ENCODE measurements at regions not wholly inside any gene's neighbourhood (a gene's known extent, or its start where the extent isn't known, plus 50 kb on each side); places are given as distances from the start of the nearest gene placed in this dataset.

- DNase-seq, result no peak
These were observed 524.7 kb upstream of the MCTP2 start for GRCh38 chr15:93706495-93707292.

DNA sequence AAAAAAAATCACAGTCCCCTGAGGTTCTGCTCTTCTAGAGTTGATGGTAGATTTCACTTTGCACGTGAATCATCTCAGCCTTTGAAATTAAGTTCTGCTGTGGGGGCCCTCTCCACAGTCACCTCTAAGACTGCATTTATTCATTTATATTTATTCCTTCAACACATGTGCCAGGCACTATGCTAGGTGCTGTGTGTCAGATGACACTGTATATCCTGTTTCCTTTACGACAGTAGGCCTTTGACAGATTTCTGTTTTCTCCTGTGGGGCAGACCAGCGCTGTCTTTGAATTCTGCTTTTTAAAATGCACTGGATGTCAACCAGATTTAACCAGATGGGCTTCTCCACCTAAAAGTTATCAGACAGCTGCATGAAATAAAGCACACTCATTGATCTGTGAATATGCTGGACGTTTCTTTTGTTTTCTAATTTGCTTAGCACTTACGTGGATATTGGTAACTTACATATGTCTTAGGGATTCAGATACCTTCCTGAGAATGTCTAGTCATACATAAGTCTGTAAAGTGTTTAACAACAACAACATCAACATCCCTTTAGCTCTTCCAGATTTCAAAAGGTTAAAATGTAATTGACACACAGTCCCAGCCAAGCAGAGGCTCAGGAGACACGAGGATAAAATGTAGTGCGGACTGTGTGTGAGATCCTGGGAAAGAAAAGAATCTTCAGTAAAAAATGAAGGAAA, 525.5 kb upstream of the MCTP2 start:
- no peak for DNase-seq

- DNase-seq, result no peak
These were observed 528.1 kb upstream of the MCTP2 start for GRCh38 chr15:93703092-93703739.

DNA sequence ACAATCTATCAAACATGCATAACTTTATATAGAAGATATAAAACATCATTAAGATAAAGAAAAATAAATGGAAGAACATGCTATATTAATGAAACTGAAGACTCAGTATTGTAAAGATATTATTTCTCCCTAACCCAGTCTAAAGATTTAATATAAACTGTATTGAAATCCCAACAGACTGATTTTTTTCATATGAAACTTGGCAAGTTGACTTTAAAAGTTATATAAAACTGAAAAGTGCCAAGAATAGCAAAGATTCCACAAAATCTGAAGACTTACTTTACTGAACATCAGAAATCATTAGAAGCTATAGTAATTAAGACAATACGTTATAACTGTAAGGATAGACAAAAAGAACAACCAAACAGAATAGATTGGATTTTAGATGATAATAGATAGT, 531.3 kb upstream of the MCTP2 start:
- no peak for DNase-seq

GRCh38 chr15:93694033-93694432, 537.3 kb upstream of the MCTP2 start:
- DNase-seq, result no peak

- no peak for DNase-seq
These were observed 547.7 kb upstream of the MCTP2 start for GRCh38 chr15:93683651-93684050.

DNA sequence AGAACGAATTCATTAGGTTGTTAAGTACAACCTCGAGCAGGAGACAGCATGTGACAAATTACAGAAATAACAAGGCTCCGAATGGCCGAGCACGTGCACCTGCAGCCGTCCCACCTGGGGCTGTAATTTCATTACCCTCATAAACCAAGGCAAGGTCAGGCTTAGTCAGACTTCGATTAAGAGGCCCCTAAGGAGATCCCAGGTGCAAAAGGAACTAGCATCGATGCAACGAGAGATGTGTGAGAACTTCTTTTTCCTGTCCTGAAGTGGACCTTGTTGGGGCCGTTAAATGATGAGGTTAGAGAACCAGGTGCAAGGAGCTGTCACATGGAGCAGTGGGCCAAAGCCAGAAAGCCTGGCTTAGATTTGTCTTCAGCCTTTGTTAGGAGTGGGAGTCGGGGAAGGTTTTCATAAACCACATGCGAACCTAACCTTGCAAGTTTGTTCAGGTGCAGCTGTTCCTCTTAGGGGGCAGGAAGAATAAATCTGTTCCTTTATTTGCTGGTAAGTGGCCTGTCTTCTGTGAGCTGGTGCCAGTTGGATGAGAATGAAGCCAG, 559.9 kb upstream of the MCTP2 start:
- DNase-seq, result peak; percentile 13

GRCh38 chr15:93670931-93671330, 560.4 kb upstream of the MCTP2 start:
- no peak for DNase-seq

DNA sequence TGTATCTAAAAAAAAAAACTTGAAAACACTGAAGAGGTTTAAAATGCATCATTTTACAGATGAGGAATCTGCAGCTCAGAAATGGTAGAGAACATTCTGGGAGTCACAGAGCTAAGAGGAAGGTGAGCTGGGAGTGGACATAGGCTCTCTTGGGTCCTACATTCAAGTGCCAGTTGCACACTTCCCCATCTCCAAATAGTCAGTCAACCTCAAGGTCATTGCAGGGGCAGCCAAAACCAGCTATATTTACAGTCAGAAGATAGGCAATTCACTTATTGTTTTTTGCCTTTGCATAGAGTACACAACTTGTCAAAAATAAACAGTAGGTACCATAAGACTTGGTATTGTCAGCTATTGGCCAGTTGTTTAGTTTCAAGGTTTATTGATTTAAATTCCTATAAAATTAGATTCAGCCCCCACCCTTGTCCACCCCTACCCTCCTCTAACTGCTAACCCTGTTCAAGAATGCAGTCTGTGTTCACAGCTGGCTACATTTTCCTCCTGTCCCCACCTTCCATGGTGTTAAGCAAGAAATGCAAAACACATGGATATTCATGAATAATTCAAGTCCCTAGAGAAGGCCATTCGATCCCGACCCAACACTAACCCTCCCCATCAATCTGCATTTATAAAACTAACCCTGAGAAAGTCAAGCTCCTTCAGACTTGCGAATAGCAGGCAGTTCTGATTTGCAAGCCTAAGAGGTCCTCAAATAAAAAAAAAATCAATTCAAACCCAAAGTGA, 567.0 kb upstream of the MCTP2 start:
- DNase-seq, result no peak

GRCh38 chr15:93662162-93662885, 569.0 kb upstream of the MCTP2 start:
- DNase-seq, result no peak

GRCh38 chr15:93658026-93658816, 569.2 kb upstream of the RGMA start:
- no peak for DNase-seq

GRCh38 chr15:93656041-93656440, 567.0 kb upstream of the RGMA start:
- DNase-seq, result no peak

GRCh38 chr15:93649691-93650235, 560.8 kb upstream of the RGMA start:
- no peak for DNase-seq

DNA sequence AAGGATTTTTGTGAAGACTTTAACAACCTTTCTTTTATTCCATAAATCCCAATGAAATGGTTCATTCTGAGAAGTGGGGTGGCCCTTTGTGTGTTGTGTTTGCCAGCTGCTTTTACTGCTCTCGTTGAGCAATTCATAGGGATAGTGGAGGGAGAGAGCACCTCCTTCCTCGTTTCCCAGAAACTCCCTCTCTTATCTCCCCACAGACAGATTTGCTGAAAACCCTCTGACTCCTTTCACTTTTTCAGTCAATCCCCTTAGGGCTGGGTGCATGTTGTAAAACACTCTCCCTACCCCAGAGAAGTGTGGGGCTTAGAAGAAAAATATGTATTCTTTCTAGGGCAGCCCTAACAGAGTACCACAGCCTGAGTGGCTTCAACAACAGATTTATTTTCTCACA, 557.2 kb upstream of the RGMA start:
- no peak for DNase-seq

DNA sequence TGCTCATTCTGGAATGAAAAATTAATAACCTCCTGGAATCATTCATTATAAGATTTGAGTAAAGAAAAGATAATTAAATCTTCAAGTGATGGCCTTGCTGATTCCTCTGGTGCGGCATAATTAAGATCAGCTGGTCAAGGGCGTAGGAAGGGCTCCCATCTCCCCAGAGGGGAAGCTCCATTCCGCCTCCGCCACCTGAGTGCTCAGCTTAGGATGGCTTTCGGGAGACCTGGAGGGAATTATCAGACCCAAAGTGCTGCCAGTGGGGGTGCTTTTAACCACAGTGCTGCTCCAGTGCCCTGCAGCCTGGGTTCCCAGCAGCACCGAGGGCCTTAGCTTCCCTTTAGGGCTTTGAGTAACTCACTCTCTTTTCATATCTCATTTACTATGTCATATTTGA, 556.6 kb upstream of the RGMA start:
- DNase-seq, result no peak

GRCh38 chr15:93644595-93644994, 555.6 kb upstream of the RGMA start:
- no peak for DNase-seq

DNA sequence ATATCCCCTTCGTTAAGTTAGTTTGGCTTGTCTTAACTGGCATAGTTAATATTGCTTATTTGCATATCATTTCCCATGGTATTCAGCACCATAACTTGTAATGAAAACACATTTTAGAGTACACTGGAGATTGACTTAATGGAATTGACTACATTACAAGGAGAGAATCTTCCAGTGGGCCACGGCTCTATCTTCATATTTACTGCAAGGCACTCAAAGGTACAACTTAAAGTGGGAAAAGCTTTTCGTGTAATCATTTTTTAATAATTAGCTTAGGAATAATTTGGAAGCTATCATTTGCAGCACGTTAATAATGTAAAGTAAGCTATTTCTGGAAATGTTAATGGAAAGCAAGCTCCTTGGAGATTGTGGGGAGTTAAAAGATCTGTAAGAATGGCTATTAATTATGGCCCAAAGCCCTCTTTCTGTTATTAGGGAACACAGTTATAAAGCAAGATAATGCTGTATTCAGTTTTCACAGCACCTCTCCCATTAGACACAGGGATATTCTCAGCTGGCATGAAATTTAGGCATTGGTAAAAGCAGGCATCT, 551.5 kb upstream of the RGMA start:
- no peak for DNase-seq

- no peak for DNase-seq
These were observed 543.1 kb upstream of the RGMA start for GRCh38 chr15:93631958-93632618.

GRCh38 chr15:93619597-93619996, 530.6 kb upstream of the RGMA start:
- DNase-seq, result no peak

DNA sequence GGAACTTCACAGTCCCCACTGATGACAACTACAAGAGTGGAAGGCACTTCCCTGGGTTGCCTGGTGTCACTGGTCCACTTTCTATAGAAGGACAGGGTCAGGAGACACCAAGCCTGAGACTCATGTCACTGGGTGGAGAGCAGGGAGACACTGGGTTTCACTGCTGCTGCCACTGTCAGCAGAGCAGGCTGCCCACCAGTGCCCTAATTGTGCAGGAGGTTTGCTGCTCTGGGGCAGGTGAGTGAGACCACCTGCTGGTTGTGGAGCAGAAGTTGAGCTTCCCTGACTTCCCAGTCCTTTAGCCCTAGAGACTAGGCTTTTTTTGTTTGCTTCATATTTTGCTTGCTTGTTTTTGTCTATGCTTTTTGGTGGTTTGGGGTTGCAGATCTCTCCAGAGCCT, 528.4 kb upstream of the RGMA start:
- no peak for DNase-seq
